ENCODE measurements at regions not wholly inside any gene's neighbourhood (a gene's known extent, or its start where the extent isn't known, plus 50 kb on each side); places are given as distances from the start of the nearest gene placed in this dataset.
"Not testable (repeated sequence)": the region's sequence is repeated elsewhere in the genome, so short reads cannot be mapped to it uniquely, and the experiment has no call there.

DNA sequence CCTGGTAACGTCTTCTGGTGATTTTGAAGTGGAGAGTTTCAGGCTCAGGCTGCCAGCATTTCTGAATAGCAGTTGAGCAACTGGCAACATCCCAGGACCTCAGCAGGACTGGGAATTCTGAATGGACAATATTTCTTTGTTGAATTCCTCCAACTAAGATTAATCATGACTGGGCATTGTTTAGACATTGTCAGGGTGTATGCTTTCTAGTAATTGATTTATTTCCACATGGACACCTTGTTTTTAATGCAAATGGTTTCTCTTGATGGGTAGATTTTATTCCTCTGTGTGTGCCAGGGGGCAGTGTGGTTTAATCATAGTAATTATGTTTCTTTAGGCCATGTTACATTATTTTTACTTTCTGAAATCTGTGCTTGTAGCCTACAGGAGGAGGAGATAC is 1004.7 kb upstream of the LCORL start:
- ChIA-PET CTCF (no interaction called here), POLR2A (ENCODE audit: low non-redundant PET) (no interaction called here)
- no peak for DNase-seq (ENCODE audit: low spot score)
- TF ChIP-seq CTCF (conservative IDR thresholded peaks at IDR 0.05; ENCODE audit: low read depth) = no peak
- no peak overlapping the region for H3K27ac ChIP-seq

GRCh38 chr4:19025031-19025430 is 1003.5 kb upstream of the LCORL start:
- POLR2A ChIA-PET (ENCODE audit: low non-redundant PET) = no interaction called here

DNA sequence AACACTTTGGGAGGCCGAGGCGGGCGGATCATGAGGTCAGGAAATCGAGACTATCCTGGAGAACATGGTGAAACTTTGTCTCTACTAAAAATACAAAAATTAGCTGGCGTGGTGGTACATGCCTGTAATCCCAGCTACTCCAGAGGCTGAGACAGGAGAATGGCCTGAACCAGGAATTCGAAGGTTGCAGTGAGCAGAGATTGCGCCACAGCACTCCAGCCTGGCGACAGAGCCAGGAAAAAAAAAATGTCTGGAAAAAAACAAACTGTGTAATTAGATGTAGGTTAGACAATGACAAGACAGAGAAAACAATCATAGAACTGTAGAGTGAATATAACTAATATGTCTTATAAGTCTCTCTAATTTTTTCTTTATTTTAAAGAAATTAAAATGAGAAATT is 1002.5 kb upstream of the LCORL start:
- ChIA-PET CTCF (interaction anchor here (0.7 kb wide), 1 partner anchor 178 kb away, joined by 4 read pairs; no protein-coding TSS in a partner anchor), POLR2A (ENCODE audit: low non-redundant PET) (no interaction called here)
- no peak for DNase-seq (ENCODE audit: low spot score)
- H3K27ac ChIP-seq = no peak overlapping the region
- no peak for TF ChIP-seq CTCF (conservative IDR thresholded peaks at IDR 0.05; ENCODE audit: low read depth)

More at GRCh38 chr4:19025031-19025430, 1003.5 kb upstream of the LCORL start:
- TF ChIP-seq CTCF (conservative IDR thresholded peaks at IDR 0.05; ENCODE audit: low read depth) = no peak
- CTCF ChIA-PET = no interaction called here
- DNase-seq (ENCODE audit: low spot score) = peak; percentile 0
- H3K27ac ChIP-seq = no peak overlapping the region

GRCh38 chr4:19021617-19022016 is 1000.1 kb upstream of the LCORL start:
- no peak for TF ChIP-seq CTCF (conservative IDR thresholded peaks at IDR 0.05; ENCODE audit: low read depth)
- no peak overlapping the region for H3K27ac ChIP-seq
- CTCF ChIA-PET = no interaction called here

GRCh38 chr4:19016550-19016949 is 995.0 kb upstream of the LCORL start:
- CTCF ChIA-PET; H3K27ac ChIP-seq; DNase-seq (ENCODE audit: low spot score); POLR2A ChIA-PET (ENCODE audit: low non-redundant PET): not testable (repeated sequence)

More at GRCh38 chr4:19021617-19022016, 1000.1 kb upstream of the LCORL start:
- POLR2A ChIA-PET (ENCODE audit: low non-redundant PET) = no interaction called here
- no peak for DNase-seq (ENCODE audit: low spot score)

- POLR2A ChIA-PET (ENCODE audit: low non-redundant PET) = no interaction called here
- CTCF ChIA-PET = no interaction called here
- no peak for DNase-seq (ENCODE audit: low spot score)
- H3K27ac ChIP-seq = no peak overlapping the region
- TF ChIP-seq CTCF (conservative IDR thresholded peaks at IDR 0.05; ENCODE audit: low read depth) = no peak
These were observed 993.0 kb upstream of the LCORL start for GRCh38 chr4:19014594-19014993.

GRCh38 chr4:19010761-19011160 is 989.2 kb upstream of the LCORL start:
- DNase-seq (ENCODE audit: low spot score) = no peak
- no peak overlapping the region for H3K27ac ChIP-seq
- ChIA-PET CTCF (no interaction called here), POLR2A (ENCODE audit: low non-redundant PET) (no interaction called here)
- no peak for TF ChIP-seq CTCF (conservative IDR thresholded peaks at IDR 0.05; ENCODE audit: low read depth)
